ENCODE measurements at regions not wholly inside any gene's neighbourhood (a gene's known extent, or its start where the extent isn't known, plus 50 kb on each side); places are given as distances from the start of the nearest gene placed in this dataset.

GRCh38 chr12:87376722-87377121 is 652.5 kb downstream of the C12orf50 start:
- no peak overlapping the region for H3K27ac ChIP-seq (ENCODE audit: low read length)
- no peaks in the 10 kb centered on the region for H3K36me3 ChIP-seq (ENCODE audit: insufficient read depth, low read length)
- no peak overlapping the region for H3K9ac ChIP-seq (ENCODE audit: low read length)
- no peaks in the 10 kb centered on the region for H4K20me1 ChIP-seq (ENCODE audit: insufficient read depth)
- H2AFZ ChIP-seq (ENCODE audit: low read depth, low read length), result no peak overlapping the region
- H3K27me3 ChIP-seq (ENCODE audit: insufficient read depth, low read depth, low read length), result no peaks in the 10 kb centered on the region
- no peaks in the 10 kb centered on the region for H3F3A ChIP-seq (ENCODE audit: insufficient read depth, low read length, poor library complexity, severe bottlenecking)
- H3K9me3 ChIP-seq (ENCODE audit: low read length), result no peaks in the 10 kb centered on the region
- no peaks in the 10 kb centered on the region for H3K79me2 ChIP-seq (replicated peaks; ENCODE audit: insufficient read depth, low read length)
- TF ChIP-seq MXI1 (conservative IDR thresholded peaks at IDR 0.05; ENCODE audit: poor library complexity, severe bottlenecking), result no peak
- no peak for TF ChIP-seq SMC3 (conservative IDR thresholded peaks at IDR 0.05; ENCODE audit: poor library complexity)
- no peak for TF ChIP-seq CTCF (IDR thresholded peaks at IDR 0.05; ENCODE audit: poor library complexity, severe bottlenecking)
- TF ChIP-seq RAD21 (conservative IDR thresholded peaks at IDR 0.05), result no peak
- TF ChIP-seq REST (IDR thresholded peaks at IDR 0.05; ENCODE audit: borderline replicate concordance), result no peak
- no peak for TF ChIP-seq EZH2 (IDR thresholded peaks at IDR 0.05; ENCODE audit: borderline replicate concordance, insufficient read depth, low read length, poor library complexity, severe bottlenecking)
- TF ChIP-seq POLR2AphosphoS5 (IDR thresholded peaks at IDR 0.05), result no peak
- no peak for TF ChIP-seq TAF1 (IDR thresholded peaks at IDR 0.05; ENCODE audit: low read depth)
- TF ChIP-seq EP300 (conservative IDR thresholded peaks at IDR 0.05; ENCODE audit: poor library complexity, severe bottlenecking), result no peak
- H3K9me2 ChIP-seq (ENCODE audit: insufficient read depth, low read length), result no peaks in the 10 kb centered on the region
- H3K4me2 ChIP-seq (ENCODE audit: low read length), result no peak overlapping the region
- no peak overlapping the region for H3K4me3 ChIP-seq (ENCODE audit: low read length)

- no peak for TF ChIP-seq TAF1 (IDR thresholded peaks at IDR 0.05; ENCODE audit: low read depth)
- no peak for TF ChIP-seq RAD21 (conservative IDR thresholded peaks at IDR 0.05)
- TF ChIP-seq CTCF (IDR thresholded peaks at IDR 0.05; ENCODE audit: poor library complexity, severe bottlenecking), result no peak
- TF ChIP-seq EZH2 (IDR thresholded peaks at IDR 0.05; ENCODE audit: borderline replicate concordance, insufficient read depth, low read length, poor library complexity, severe bottlenecking), result no peak
- no peak for TF ChIP-seq SMC3 (conservative IDR thresholded peaks at IDR 0.05; ENCODE audit: poor library complexity)
- no peak for TF ChIP-seq MXI1 (conservative IDR thresholded peaks at IDR 0.05; ENCODE audit: poor library complexity, severe bottlenecking)
- TF ChIP-seq EP300 (conservative IDR thresholded peaks at IDR 0.05; ENCODE audit: poor library complexity, severe bottlenecking), result no peak
- no peak for TF ChIP-seq POLR2AphosphoS5 (IDR thresholded peaks at IDR 0.05)
- TF ChIP-seq REST (IDR thresholded peaks at IDR 0.05; ENCODE audit: borderline replicate concordance), result no peak
- Histone ChIP-seq H3F3A (ENCODE audit: insufficient read depth, low read length, poor library complexity, severe bottlenecking) (no peaks in the 10 kb centered on the region), H3K36me3 (ENCODE audit: insufficient read depth, low read length) (no peaks in the 10 kb centered on the region), H2AFZ (ENCODE audit: low read depth, low read length) (no peak overlapping the region), H3K79me2 (replicated peaks; ENCODE audit: insufficient read depth, low read length) (no peaks in the 10 kb centered on the region), H3K9me2 (ENCODE audit: insufficient read depth, low read length) (peaks cover 4% of the 10 kb centered on the region), H3K9me3 (ENCODE audit: low read length) (no peaks in the 10 kb centered on the region), H3K27me3 (ENCODE audit: insufficient read depth, low read depth, low read length) (no peaks in the 10 kb centered on the region), H3K27ac (ENCODE audit: low read length) (no peak overlapping the region), H3K4me2 (ENCODE audit: low read length) (no peak overlapping the region), H3K9ac (ENCODE audit: low read length) (no peak overlapping the region), H3K4me3 (ENCODE audit: low read length) (no peak overlapping the region), H4K20me1 (ENCODE audit: insufficient read depth) (no peaks in the 10 kb centered on the region)
These were observed 660.0 kb downstream of the C12orf50 start for GRCh38 chr12:87369161-87369560.

All from neural cell (in vitro differentiated cells).